GM23248 (cell line): ENCODE measurements at regions not wholly inside any gene's neighbourhood (a gene's known extent, or its start where the extent isn't known, plus 50 kb on each side); places are given as distances from the start of the nearest gene placed in this dataset.

Experiments used
- DNase-seq: peaks from one replicate; pipeline ENCODE4 v3.0.0-alpha.2; 2015
- H2AFZ ChIP-seq: fragments of 200-600 bp; sonication (generic); 2 replicates; pipeline ENCODE4 v1.6.1; 2016; ENCODE audit warnings: antibody characterized with exemption
- H3F3A ChIP-seq: fragments of 200-600 bp; sonication (generic); 2 replicates; pipeline ENCODE4 v1.6.1; 2016; ENCODE audit warnings: mild to moderate bottlenecking, antibody characterized with exemption, mixed run types; ENCODE audit not compliant: insufficient read depth
- H3K27ac ChIP-seq: fragments of 200-600 bp; sonication (generic); 2 replicates; pipeline ENCODE4 v1.5.1; 2016; ENCODE audit warnings: mild to moderate bottlenecking
- H3K27me3 ChIP-seq: fragments of 200-600 bp; sonication (generic); replicated peaks from 2 replicates; pipeline ENCODE4 v1.6.1; 2016; ENCODE audit warnings: mild to moderate bottlenecking; ENCODE audit not compliant: insufficient read depth
- H3K36me3 ChIP-seq: fragments of 200-600 bp; sonication (generic); 2 replicates; pipeline ENCODE4 v1.6.1; 2016; ENCODE audit warnings: low read depth, mild to moderate bottlenecking
- H3K4me1 ChIP-seq: fragments of 200-600 bp; sonication (generic); 2 replicates; pipeline ENCODE4 v1.6.1; 2016; ENCODE audit warnings: mild to moderate bottlenecking; ENCODE audit not compliant: insufficient read depth
- H3K4me2 ChIP-seq: fragments of 200-600 bp; sonication (generic); one replicate; pipeline ENCODE4 v1.6.1; 2016; ENCODE audit warnings: mild to moderate bottlenecking; ENCODE audit not compliant: unreplicated experiment
- H3K4me3 ChIP-seq: fragments of 200-600 bp; sonication (generic); 2 replicates; pipeline ENCODE4 v1.5.1; 2016; ENCODE audit warnings: mild to moderate bottlenecking
- H3K79me2 ChIP-seq: fragments of 200-600 bp; sonication (generic); 2 replicates; pipeline ENCODE4 v1.6.1; 2016; ENCODE audit warnings: mild to moderate bottlenecking; ENCODE audit not compliant: insufficient read depth
- H3K9ac ChIP-seq: fragments of 200-600 bp; sonication (generic); 2 replicates; pipeline ENCODE4 v1.6.1; 2016; ENCODE audit warnings: mild to moderate bottlenecking
- H3K9me2 ChIP-seq: fragments of 200-600 bp; sonication (generic); 2 replicates; pipeline ENCODE4 v1.6.1; 2016; ENCODE audit warnings: mixed run types, mild to moderate bottlenecking, moderate library complexity; ENCODE audit not compliant: insufficient read depth
- H3K9me3 ChIP-seq: fragments of 200-600 bp; sonication (generic); one replicate; pipeline ENCODE4 v1.6.1; 2017; ENCODE audit warnings: low read depth
- H4K20me1 ChIP-seq: fragments of 200-600 bp; sonication (generic); 2 replicates; pipeline ENCODE4 v1.6.0; 2016; ENCODE audit not compliant: insufficient read depth
- EZH2 ChIP-seq: fragments of 200-600 bp; sonication (generic); IDR thresholded peaks from 2 replicates; pipeline ENCODE4 v1.6.1; 2018; ENCODE audit warnings: antibody characterized with exemption, mild to moderate bottlenecking; ENCODE audit not compliant: insufficient read depth, poor library complexity, severe bottlenecking
- EZH2phosphoT487 ChIP-seq: fragments of 200-600 bp; sonication (generic); IDR thresholded peaks from 2 replicates; pipeline ENCODE4 v1.6.1; 2018; ENCODE audit warnings: antibody characterized with exemption, moderate library complexity, mild to moderate bottlenecking, low read depth; ENCODE audit not compliant: insufficient read depth
- WGBS, 2 experiments: methylation state at CpG; one replicate each; pipeline ENCODE4 v1.1.6; 2015 to 2017; ENCODE audit warnings: low lambda C conversion rate in 2 of 2, low coverage in 1 of 2; ENCODE audit errors: missing lambda C conversion rate in 2 of 2; 5-methylcytosine and 5-hydroxymethylcytosine counted together
- in situ Hi-C: fragments of 300-500 bp; cut with MboI; formaldehyde crosslinking; loops from 2 replicates; pipeline ENCODE4 v1.15.0; 2020

DNA sequence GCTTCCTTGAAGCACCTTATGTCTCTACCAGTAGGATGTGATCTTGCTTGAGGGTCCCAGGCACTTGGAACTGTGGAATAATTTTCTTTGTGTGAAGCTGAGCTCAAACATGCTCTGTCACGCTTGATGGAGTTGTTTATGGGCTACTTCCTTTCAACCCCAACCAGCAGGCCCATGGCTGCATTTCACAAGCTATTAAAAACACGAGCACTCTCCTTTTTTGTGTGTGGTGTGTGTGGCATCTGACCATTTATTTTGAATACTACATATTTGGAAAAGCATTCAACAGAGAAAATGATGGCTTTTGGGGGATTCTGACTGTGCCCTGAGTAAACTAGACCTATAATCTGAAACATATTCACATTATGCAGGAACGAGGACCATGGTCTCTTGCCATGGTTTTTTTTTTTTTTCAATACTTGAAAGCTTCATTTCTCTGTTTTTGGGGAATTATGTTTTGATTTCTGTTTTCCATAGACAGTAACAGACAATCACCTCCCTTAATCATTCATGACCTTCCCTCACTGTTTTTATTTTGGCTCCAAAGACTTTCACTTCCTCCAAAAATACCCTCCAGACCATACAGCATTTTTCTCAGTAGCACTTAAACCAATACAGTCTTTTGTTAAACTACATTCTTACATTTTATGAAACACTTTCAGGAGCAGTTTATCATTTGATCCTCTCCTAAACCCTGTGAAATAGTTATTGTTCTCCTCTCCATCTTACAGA is 233.6 kb upstream of the BMPER start:
- Histone ChIP-seq H3K9me2 (no peaks in the 10 kb centered on the region), H3K27ac (no peak overlapping the region), H3K4me2 (no peak overlapping the region), H3F3A (no peaks in the 10 kb centered on the region), H3K36me3 (no peaks in the 10 kb centered on the region), H3K27me3 (no peaks in the 10 kb centered on the region), H4K20me1 (no peaks in the 10 kb centered on the region), H3K4me3 (no peak overlapping the region), H3K79me2 (no peaks in the 10 kb centered on the region), H2AFZ (no peak overlapping the region), H3K9me3 (no peaks in the 10 kb centered on the region), H3K9ac (no peak overlapping the region), H3K4me1 (peaks cover 9% of the 10 kb centered on the region; the same call in 1 of the 2 replicates)
- in situ Hi-C loops = no loop called here
- WGBS, 2 experiments = 48 to 60% methylated on average over 3 of the region's 3 CpGs
- no peak for TF ChIP-seq EZH2phosphoT487
- TF ChIP-seq EZH2 = no peak
- DNase-seq = no peak

DNA sequence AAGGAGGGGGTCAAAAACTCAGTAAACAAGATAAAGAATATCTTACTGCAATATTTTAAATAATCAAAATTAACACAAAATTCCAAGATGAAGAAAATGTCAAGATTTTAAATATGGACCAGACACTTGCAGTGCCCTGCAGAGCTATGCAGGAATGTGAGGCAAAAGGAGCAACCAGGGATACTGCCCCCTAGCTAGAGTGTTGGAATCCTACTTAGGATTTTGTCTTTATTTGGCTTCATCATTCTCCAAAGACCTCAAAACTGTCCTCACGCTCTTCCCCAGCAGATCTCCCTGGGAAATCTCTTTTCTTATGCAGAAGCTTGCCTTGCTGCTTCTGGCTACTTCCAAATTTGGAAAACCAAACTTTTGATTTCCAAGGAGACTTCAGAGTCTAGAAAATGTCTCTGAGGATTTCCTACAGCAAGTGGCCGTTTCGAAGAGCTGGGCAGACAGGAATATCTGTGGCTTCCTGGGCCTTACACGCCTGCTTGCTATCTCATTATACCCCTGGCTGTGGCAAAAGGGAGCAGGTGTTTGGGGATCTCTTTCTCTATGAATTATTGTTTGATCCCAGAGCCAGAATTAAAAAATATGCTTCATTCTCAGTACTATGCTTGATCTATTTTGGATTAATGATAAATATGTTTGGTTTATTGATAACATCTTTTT is 232.2 kb upstream of the BMPER start:
- in situ Hi-C loops = no loop called here
- Histone ChIP-seq H3K79me2 (no peaks in the 10 kb centered on the region), H3K27me3 (no peaks in the 10 kb centered on the region), H3F3A (no peaks in the 10 kb centered on the region), H3K4me1 (peaks cover 3% of the 10 kb centered on the region; the same call in 1 of the 2 replicates), H3K9me2 (no peaks in the 10 kb centered on the region), H3K9me3 (no peaks in the 10 kb centered on the region), H2AFZ (no peak overlapping the region), H3K9ac (no peak overlapping the region), H3K4me3 (no peak overlapping the region), H3K36me3 (no peaks in the 10 kb centered on the region), H3K4me2 (no peak overlapping the region), H4K20me1 (no peaks in the 10 kb centered on the region), H3K27ac (no peak overlapping the region)
- DNase-seq = no peak
- TF ChIP-seq EZH2phosphoT487 (no peak), EZH2 (no peak)
- 73% methylated on average over 4 of the region's 4 CpGs for WGBS, 2 experiments

DNA sequence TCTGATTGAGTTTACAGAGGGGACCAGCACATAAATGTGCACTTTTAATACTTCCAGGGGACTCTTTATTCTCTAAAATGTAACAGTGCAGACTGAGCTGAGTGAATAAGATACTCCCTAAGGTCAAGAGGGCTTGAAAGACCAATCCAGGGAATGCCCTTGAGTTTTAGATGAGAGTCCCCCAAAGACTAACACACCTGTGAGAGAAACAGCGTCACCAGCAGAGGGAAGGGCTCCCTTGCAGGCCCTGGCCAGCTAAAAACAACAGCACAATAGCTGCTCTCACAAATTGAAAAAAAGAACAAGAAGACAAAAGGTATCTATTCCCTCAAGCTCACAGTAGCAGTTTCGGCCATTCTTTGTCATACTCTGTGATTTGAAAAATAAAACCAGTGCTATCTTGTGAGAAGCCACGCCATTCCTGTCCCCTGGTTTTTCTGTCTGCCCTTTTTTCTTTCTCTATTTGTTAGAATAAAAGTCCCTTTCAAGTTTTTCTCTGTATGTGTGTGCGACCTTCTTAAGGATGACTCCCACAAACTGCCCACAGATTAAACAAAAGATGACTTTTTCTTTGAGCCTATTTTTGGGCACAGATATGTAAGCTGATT is 230.4 kb upstream of the BMPER start:
- Histone ChIP-seq H3K9ac (no peak overlapping the region), H4K20me1 (no peaks in the 10 kb centered on the region), H3K79me2 (no peaks in the 10 kb centered on the region), H3K4me2 (no peak overlapping the region), H3K36me3 (no peaks in the 10 kb centered on the region), H2AFZ (no peak overlapping the region), H3F3A (no peaks in the 10 kb centered on the region), H3K27me3 (no peaks in the 10 kb centered on the region), H3K27ac (no peak overlapping the region), H3K9me2 (no peaks in the 10 kb centered on the region), H3K4me3 (no peak overlapping the region), H3K4me1 (peaks cover 4% of the 10 kb centered on the region; the same call in 1 of the 2 replicates), H3K9me3 (no peaks in the 10 kb centered on the region)
- no peak for DNase-seq
- TF ChIP-seq EZH2 = no peak
- TF ChIP-seq EZH2phosphoT487 = no peak
- 89 to 94% methylated on average over 4 of the region's 4 CpGs for WGBS, 2 experiments
- in situ Hi-C loops = no loop called here

DNA sequence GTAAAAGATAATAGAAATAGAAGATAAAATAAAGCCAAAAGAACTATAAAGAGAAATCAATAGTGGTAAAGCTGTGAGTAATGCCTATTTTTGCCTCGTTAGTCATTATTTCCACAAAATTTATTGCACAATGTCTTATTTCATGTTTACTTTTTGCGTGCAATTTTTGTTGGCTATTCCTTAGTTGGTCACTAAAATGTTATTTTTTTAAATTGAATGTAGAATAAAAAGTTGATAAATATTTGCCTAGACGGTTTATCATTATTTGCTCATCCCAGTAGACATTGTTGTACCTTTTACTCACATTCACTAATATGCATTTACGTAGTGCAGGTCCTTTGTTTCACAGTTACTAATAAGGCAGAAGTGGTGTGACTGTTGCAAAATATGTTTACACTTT is 227.8 kb upstream of the BMPER start:
- WGBS, 2 experiments = 69 to 72% methylated on average over 4 of the region's 4 CpGs

More for the DNA sequence above, 227.8 kb upstream of the BMPER start:
- Histone ChIP-seq H3K9me3 (no peaks in the 10 kb centered on the region), H3K4me1 (peaks cover 4% of the 10 kb centered on the region; the same call in 1 of the 2 replicates), H3K4me2 (no peak overlapping the region), H3K27me3 (no peaks in the 10 kb centered on the region), H4K20me1 (no peaks in the 10 kb centered on the region), H3K4me3 (no peak overlapping the region), H3K27ac (no peak overlapping the region), H3K9ac (no peak overlapping the region), H3K36me3 (no peaks in the 10 kb centered on the region), H2AFZ (no peak overlapping the region), H3K9me2 (no peaks in the 10 kb centered on the region), H3F3A (no peaks in the 10 kb centered on the region), H3K79me2 (no peaks in the 10 kb centered on the region)
- peak; percentile 54 for DNase-seq
- in situ Hi-C loops = no loop called here
- TF ChIP-seq EZH2 = no peak
- TF ChIP-seq EZH2phosphoT487 = no peak
